Renal cortex interstitium (tissue), 11 donors: ENCODE measurements at regions not wholly inside any gene's neighbourhood (a gene's known extent, or its start where the extent isn't known, plus 50 kb on each side); places are given as distances from the start of the nearest gene placed in this dataset.

Experiments used
- DNase-seq, 11 donors: peaks; one replicate each; pipeline ENCODE4 v3.0.0-alpha.2; 2013; ENCODE audit warnings: low read depth in 9 of 11, low spot score in 4 of 11; ENCODE audit errors: extremely low read depth in 1 of 11

DNA sequence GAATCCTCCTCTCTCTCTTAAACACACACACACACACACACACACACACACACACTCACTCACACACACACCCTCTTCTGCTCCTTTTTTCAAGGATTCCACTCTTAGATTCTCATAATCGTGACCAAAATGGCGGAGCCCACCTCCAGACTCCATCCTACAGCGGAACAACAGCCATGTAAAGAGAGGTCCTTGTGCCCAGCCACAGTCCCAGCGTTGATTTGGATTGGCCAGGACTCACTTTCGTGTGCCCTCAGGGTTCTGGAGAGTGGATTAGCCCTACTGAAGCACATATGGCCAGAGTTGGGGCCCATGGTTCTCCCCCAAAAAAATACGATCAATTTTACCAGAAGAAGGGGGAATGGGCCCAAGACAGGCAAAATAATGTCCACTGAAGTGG, 90.2 kb upstream of the SMNDC1 start:
- no peak for DNase-seq

DNA sequence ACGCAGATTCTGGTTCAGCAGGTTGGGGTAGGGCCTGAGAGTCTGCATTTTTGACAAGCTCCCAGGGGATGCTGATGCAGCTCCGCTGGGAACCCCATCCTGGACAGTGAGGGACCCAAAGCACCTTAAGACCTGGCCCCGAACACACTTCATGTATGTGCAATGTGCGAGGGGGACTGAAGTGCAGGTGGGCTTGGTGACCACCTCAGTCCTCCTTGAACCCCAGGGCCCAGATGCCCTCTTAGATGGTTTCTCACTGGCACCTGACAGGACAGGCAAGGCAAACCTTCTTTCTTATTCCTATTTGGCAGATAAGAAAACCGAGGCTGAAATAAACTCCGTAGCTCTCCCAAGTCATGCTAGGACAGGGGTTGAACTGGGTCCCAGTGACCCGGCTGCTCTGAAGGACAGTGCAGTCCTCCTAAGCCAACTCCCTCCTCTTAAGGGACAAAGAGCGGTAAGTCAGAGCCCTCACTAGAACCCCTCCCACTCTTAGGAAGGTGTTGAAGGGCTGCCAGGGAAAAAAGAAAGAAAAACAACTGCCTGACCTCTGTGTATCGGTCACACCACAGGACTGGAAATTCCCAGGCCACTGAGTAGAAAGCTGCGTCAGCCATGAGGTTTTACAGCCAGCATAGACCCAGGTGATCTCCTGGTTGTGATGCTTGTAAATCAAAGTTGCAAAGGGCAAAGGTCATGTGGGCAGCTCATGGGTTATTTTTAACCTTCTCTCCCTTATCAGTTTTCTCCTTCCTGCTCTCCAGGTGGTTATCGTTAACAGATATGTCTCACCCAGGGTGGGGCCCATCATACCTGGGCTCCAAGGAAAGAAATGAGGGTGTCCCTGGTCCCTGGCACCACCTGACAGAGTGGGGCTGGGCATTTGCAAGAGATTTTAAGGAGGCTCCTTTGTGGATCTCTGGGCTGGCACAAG, 90.9 kb upstream of the SMNDC1 start:
- DNase-seq = peak in 3 of 11 donors; percentile 33 to 63 (median 62)

DNA sequence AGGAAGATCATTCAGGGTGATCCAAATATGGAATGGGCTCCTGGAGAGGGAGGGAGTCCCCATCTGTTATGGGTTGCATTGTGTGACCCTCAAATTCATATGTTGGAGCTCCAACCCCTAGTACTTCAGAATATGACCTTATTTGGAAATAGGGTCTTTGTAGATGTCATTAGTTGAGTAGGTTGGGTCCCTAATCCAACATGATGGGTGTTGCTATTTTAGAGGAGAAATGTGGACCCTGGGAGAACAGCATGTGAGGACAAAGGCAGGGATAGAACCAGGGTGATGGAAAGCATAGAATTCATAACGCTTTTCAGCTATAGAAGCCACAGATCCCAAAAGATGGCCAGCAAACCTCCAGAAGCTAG, 91.5 kb upstream of the SMNDC1 start:
- no peak for DNase-seq

DNA sequence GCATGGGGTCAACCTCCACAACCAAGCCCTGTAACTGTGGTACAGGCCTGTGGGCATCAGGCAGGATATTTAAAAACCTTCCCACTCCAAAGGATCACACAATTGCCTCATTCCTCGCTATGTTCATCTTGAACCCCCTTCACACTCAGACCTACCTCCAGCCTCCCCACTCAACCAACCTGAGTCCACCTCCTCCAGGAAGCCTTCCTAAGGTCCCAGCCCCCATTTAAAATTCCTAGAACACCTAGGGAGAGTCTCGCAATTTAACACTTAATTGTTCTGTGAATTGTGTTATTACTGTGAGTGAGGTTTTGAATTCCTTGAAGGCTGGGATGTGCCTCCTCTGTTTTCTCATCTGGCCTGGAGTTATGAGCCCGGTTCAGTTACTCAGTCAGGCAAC, 93.1 kb upstream of the SMNDC1 start:
- no peak for DNase-seq

DNA sequence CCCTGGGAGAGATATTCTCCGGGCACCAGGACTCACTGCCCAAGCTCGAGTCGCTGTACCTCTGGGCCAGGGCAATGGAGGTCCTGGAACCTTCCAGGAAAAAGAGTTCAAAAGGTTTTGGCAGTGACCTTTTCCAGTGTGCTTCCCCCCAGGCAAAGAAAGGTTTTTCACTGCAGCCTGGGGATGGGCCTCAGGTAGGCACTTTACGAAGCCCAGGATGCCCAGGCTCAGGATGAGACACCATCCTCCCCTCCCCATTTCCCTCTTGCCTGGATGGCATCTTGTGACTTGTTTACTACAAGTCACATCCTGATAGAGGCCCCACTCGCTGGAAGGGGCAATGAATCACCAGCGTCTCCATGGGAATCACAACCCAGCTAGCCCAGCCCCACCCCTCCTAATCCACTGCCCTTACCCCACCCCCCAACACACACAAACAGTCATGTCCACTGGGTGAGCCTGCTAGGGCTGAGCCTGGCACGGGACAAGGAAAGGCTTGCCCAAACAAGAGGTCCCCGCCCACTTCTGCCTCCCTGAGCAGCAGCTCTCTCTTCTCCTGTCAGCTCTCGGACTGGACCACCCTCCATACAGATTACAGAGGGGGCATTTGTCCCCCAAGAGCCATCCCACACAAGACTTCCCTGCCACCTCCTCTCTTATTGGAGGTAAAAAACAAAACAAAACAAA, 93.8 kb upstream of the SMNDC1 start:
- no peak for DNase-seq

DNA sequence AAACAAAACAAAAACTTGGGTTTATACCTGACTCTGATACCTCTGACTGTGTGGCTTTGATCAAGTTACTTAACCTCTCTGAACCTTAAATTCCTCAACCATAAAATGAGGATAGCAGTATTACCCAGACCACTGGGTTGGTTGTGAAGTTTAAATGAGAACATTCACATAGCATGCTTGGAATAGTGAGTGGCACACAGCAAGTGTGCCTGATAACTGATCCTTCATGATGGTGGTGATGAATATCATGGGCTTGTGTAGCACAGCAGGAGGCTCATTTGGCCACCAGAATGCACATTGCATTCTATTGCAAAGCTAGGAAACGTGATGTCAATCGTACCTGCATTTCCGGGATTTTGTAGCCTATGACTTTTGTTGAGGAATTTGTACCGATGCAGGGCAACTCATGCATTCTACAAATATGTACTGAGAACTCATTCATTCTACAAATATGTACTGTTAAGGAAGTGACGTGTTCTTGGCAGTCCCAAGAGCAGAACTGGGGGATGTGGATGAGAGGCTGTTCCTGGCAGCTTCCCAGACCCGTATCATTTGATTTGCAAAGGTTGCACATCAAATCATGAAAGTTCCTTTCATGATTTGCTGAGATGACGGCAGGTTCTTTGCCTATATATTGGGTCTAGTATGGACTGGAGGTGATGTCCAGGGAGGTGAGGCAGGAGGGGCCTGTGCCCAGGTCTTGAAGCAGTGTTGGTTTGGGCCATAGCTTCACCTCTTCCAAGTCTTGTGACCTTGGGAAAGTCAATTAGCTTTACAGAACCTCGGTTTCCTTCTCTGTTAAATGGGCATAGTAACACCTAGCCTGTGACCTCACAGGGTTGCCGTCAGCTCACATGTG, 94.6 kb upstream of the SMNDC1 start:
- no peak for DNase-seq

DNA sequence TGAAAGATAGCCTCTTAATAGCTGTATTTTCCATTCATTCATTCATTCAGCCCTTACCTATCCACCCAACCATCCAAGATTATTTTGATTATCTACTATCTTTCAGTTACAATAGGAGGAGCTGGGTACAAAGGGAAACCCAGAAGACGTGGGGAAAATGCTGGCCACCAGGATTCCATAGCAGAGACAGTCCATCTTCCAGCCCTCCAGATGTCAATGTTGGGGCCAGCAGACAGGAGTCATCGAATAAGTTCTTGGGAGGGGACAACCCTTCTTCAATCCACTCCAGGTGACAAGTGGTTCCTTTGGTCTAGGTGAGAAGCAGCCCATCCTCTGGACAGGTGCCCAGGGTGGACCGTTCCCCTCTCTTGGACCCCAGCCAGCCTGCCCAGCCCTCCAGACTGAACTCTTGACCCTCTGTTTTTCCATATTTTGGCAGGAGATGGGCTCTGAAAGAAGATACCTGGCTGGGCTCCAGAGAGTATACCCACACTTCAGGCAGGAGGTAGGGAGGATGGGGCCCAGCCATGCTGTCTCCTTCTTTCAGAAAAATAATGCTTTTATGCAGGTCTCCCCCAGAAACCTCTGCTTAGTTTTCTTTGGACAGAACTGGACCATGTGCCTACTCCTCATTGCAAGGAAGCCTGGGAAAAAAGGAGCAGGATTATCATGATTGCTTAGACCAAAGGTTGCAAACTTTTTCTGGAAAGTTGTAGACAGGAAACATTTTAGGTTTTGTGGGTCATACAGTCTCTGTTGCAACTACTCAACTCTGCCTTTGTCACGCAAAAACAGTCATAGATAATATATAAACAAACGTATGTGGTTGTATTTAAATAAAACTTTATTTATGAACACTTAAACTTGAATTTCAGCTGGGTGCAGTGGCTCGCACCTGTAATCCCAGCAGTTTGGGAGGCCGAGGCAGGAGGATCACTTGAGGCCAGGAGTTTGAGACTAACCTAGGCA, 95.5 kb upstream of the SMNDC1 start:
- no peak for DNase-seq

DNA sequence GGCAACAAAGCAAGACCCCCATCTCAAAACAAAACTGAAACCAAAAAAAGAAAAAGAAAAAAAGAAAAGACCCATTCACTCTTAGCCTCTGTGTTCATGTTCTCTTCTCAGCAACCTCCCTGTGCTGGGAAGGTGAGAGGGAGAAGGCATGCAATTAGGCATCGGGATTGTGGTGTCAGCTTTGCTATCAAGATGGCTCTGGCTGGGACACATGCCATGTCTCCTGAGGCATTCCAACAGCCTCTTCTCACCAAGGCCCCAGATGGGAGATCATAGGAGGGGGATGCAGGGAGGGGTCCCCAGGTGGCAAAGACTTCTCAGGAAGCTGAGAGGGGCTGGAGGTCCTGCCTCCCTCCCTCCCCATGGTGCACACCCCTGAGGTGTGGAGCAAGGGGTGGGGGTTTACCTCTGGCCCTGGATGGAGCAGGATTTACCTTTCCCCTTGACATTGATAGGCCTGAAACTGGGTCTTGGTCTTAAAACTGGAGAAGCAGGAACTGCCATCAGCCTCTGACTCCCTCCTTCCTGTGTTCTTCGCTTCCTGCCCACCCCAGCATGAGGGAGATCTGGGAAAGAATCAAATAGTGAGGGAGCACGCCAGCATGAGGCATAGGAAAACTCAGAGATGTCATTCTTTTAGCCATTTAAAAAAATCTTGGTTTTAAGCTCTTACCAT, 96.2 kb upstream of the DUSP5 start:
- no peak for DNase-seq

DNA sequence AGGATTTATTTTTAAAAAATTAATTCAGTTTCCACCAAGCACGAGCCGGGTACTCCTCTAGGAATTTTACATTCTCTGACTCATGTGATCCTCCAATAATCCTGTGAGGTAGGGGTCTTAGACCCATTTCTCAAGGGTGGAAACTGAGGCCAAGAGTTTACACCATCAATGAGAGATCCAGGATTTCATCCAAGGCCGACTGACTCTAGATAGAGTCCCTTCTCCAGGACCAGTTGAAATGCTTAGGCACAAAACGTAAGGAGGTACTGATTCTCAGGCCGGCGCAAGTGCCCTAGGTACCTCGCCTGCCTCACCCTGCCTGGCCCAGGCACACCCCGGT, 95.7 kb upstream of the DUSP5 start:
- DNase-seq = no peak

DNA sequence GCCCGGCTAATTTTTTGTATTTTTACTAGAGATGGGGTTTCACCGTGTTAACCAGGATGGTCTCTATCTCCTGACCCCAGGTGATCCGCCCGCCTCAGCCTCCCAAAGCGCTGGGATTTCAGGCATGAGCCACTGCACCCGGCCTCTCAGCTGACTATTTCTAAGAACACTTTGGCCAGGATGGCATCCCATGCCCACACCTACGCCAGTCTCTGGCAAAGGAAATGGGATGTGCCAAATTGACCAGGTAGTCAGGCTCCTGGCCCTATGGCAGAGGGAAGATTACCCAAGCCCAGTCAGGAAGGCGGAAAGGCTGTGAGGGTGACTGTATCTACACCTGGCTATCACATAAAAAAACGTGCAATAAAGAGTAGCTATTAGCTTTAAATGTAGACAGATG, 94.1 kb upstream of the DUSP5 start:
- DNase-seq = no peak

DNA sequence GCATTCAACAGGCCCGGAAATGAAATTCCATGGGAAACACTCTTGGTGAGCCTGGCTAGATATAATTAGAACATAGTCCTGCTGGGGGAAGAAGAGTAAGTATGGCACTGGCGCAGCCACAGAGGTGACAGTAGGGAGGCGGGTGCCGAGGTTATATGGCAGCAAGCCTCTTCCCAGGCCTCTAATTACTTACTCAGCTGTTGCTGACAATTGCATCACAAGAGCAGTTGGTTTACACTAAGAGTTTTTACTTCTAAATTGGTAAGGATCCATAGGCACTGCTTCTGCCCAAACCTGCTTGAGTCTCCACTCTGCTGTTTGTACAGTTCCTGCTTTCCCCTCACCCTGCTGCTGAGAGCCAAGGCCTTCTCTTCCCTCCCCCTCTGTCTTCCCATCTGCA, 93.3 kb upstream of the DUSP5 start:
- no peak for DNase-seq

DNA sequence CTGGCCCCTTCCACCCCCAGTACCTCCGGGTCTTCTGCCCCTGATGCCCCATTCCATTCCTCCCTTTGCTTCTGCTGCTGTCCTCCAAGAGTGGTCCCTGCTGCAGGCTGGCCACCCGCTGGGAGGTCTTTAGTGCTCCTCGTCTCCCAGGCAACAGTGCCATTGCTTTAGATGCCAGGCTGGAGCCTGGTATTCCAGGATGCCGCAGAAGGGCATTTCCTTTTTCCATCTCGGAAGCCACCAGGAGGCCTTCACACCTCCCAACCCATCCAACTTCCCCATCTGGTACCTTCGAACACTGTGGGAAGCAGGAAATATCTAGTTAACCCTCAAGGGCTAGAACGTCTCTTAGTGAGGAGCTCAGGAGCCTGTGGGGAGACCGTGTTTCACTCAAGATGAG, 92.9 kb upstream of the DUSP5 start:
- no peak for DNase-seq

DNA sequence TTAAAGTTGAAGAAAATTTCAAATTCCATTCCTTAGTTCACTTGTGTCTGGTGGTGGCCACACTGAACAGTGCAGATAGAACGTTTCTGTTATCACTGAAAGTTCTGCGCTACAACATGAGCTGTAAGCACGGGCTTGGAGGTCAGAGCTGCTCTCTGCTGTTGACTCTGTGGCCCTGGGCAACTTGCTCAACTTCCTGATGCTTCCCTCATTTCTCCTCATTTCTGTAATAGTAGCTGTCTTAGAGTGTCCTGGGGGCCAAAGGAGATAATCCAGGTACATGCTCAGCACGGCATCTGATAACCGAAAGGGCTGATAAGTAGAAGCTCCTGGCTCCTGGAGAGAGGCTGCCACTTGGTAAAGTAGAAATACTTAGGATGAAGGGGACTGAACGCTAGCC, 92.3 kb upstream of the DUSP5 start:
- DNase-seq = no peak

DNA sequence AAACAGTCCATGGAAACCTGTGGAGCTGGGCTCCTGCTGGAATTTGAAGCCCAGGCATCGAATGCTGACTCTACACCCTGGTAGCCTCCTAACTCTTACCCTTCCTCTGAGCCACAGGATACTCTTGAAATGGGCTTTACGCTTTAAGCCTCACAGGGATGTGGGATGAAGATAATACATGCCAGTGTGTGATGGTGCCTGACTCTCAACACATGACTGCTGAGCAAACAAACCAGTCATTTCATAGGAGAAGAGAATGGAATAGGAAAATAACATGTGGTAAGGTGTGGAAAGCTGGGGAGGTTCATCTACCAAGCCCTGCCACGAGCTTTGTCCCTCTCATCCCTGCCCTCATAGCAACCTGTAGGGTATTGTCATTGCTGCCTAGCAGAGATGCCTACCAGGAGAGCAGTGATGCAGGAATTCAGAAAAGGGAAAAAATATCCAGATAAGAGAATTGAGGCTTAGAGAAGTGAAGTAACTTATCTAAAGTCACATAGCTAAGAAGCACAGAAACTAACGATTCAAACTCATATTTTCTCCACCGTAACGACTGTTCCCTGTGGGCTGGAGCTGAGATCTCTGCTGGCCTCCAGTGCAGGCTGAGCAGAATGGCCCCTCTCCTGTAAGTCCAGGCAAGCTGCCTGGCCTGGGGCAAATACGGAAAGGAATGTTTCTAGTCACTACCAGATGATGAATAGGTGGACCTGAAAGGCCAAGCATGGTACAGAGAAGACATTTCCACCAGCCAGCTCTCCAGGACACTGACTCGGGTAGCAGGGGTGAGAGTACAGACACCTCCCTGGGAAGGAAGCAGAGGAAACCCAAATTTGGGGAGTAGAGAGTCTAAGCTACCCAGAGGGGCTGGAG, 90.2 kb upstream of the DUSP5 start:
- no peak for DNase-seq

DNA sequence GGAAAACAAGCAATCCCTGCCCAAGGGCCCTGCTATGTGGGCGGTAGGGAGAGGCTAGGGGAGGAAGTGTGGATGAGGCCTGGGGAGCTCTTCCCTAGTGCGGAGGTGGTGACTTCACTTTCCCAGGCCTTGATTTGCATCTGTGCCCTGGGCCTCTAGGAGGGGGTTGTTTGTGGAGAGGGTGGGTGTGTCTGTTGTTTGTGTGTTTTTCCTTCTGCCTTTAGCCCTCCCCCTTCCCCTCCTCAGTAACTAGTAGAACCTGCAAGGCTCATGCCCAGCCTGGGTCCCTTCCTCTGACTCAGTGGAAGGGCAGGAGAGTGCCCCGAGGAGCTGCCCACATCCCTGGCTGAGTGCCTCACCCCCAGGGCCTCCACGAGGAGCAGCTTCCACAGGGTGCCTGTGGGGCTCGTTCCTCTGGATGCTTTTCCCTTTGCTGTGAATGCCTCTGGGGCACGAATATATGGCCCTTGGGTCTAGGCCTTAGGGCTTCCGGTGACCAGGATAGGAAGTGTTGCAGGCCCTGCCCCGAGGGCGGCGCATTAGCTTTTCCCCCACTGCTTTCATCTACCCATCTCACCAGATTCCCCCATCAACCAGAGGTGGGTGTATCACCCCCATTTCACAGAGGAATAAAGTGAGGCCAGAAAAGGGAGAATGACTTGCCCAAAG, 89.4 kb upstream of the DUSP5 start:
- DNase-seq = no peak

DNA sequence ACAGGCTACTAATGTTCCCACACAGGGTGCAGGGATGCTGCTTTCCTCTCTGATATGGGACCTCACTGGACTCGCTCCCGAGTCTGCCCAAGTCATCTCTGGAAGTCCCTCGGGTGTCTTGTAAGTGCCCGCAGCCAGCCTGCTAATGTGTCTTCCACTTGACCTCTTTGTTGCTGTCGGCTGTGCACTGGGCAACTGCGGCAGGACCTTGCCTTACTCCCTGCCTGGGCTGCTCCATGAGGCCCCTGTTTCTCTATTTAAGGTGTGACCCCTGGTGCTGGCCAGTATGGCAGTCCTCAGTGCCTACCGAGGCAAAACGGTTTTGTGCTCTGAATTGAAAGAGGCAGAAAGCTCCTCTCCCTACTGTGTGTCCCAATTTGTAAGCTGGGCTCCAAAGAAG, 88.8 kb upstream of the DUSP5 start:
- DNase-seq = no peak

DNA sequence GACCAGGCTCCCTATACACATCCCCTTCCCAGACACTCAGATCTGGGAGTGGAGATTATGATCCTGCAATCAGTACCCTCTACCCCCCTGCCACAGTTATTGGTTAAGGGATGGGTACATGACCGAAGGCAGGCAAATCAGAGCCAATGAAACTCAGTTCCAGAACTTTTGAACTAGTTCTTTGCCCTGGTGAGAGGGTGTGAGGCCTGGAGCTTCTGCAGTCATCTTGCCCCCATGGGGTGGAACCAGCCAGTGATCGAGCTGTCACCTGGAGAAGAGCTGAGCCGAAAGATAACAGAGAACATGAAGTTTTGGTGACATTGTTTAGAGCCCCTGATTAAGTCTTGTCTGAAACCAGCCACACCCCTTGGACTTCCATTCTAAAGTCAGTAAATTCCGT, 88.2 kb upstream of the DUSP5 start:
- no peak for DNase-seq
